Calu3 (cell line): ENCODE measurements at regions not wholly inside any gene's neighbourhood (a gene's known extent, or its start where the extent isn't known, plus 50 kb on each side); places are given as distances from the start of the nearest gene placed in this dataset.

Experiments
- BruUV-seq: library from RNA; stranded (reverse); fragments of 400-500 nt; replicated peaks from 2 replicates; lab custom pipeline; 2021; lab: Mats Ljungman, UMichigan
- CTCF ChIA-PET: fragments of 300-600 bp; sonication (Branson Sonifier 250); formaldehyde crosslinking; loops from one replicate; lab custom pipeline; 2022; ENCODE audit warnings: antibody characterized with exemption; lab: Charles Lee
- DNase-seq: peaks from one replicate; pipeline ENCODE4 v3.0.0; 2022
- H3K27ac Mint-ChIP-seq: one replicate; pipeline ENCODE4 v1.8.0; 2022; ENCODE audit warnings: mixed read lengths; ENCODE audit not compliant: unreplicated experiment
- H3K27me3 Mint-ChIP-seq: one replicate; pipeline ENCODE4 v1.8.0; 2022; ENCODE audit warnings: mixed read lengths; ENCODE audit not compliant: unreplicated experiment
- H3K36me3 Mint-ChIP-seq: one replicate; pipeline ENCODE4 v1.8.0; 2022; ENCODE audit warnings: mild to moderate bottlenecking, moderate library complexity, mixed read lengths; ENCODE audit not compliant: insufficient read depth, unreplicated experiment
- H3K4me1 Mint-ChIP-seq: one replicate; pipeline ENCODE4 v1.8.0; 2022; ENCODE audit warnings: mild to moderate bottlenecking, low read depth, mixed read lengths; ENCODE audit not compliant: unreplicated experiment
- H3K4me3 Mint-ChIP-seq: one replicate; pipeline ENCODE4 v1.8.0; 2022; ENCODE audit warnings: mild to moderate bottlenecking, low read depth, moderate library complexity, mixed read lengths; ENCODE audit not compliant: unreplicated experiment
- H3K9me3 Mint-ChIP-seq: one replicate; pipeline ENCODE4 v1.8.0; 2022; ENCODE audit warnings: low read depth, mixed read lengths; ENCODE audit not compliant: unreplicated experiment
- intact Hi-C: fragments of 100-400 bp; cut with micrococcal nuclease; formaldehyde crosslinking; loops from one replicate; pipeline ENCODE4 v1.10.0; 2022; ENCODE audit not compliant: unreplicated experiment
- TF ChIP-seq, protein P1 (sequence below): fragments of 200-600 bp; IDR thresholded peaks from one replicate; pipeline ENCODE4 v1.8.0; 2022; ENCODE audit warnings: antibody characterized with exemption; ENCODE audit not compliant: unreplicated experiment

DNA sequence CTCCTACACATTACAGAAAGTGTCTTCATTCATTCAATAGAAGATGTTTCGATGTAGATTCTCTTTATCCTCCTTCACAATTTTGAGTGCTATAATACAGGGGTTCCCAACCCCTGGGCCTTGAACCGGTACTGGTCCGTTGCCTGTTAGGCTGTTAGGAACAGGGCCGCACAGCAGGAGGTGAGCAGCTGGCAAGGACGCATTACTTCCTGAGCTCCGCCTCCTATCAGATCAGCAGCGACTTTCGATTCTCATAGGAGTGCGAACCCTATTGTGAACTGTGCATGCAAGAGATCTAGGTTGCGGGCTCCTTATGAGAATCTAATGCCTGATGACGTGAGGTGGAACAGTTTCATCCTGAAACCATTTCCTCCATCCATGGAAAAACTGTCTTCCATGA lies 153.0 kb upstream of the SMC2 start:
- H3K9me3 Mint-ChIP-seq, result peaks cover 4% of the 10 kb centered on the region
- no peaks in the 10 kb centered on the region for H3K36me3 Mint-ChIP-seq
- no peaks in the 10 kb centered on the region for H3K27me3 Mint-ChIP-seq
- no peaks in the 10 kb centered on the region for H3K4me1 Mint-ChIP-seq
- no peak overlapping the region for H3K27ac Mint-ChIP-seq
- intact Hi-C loops, result no loop called here
- no peak overlapping the region for H3K4me3 Mint-ChIP-seq
- BruUV-seq, result no TSS peak
- no peak for DNase-seq
- CTCF ChIA-PET, result no interaction called here
- TF ChIP-seq, protein P1, sequence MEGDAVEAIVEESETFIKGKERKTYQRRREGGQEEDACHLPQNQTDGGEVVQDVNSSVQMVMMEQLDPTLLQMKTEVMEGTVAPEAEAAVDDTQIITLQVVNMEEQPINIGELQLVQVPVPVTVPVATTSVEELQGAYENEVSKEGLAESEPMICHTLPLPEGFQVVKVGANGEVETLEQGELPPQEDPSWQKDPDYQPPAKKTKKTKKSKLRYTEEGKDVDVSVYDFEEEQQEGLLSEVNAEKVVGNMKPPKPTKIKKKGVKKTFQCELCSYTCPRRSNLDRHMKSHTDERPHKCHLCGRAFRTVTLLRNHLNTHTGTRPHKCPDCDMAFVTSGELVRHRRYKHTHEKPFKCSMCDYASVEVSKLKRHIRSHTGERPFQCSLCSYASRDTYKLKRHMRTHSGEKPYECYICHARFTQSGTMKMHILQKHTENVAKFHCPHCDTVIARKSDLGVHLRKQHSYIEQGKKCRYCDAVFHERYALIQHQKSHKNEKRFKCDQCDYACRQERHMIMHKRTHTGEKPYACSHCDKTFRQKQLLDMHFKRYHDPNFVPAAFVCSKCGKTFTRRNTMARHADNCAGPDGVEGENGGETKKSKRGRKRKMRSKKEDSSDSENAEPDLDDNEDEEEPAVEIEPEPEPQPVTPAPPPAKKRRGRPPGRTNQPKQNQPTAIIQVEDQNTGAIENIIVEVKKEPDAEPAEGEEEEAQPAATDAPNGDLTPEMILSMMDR, result no peak

DNA sequence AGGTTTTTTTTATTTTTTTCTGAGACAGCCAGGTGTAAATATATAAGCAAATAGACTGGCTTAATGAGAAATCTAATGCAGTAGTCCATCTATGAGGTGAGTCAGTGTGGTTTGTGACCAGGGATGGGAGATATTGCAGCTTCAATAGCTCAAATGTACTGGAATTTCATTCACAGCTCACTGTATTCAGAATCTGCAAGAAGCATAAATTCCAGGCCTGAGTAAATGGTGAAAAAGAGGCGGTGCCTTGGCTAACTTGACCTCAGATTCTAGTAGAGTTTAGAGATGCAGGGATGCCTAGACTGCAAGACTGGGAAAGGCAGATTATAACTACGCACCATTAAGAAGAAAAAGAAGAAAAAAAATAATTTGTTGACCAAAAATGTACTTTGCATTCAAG lies 151.9 kb upstream of the SMC2 start:
- no peak for DNase-seq
- Mint-ChIP-seq H3K27me3 (no peaks in the 10 kb centered on the region), H3K9me3 (peaks cover 4% of the 10 kb centered on the region), H3K36me3 (no peaks in the 10 kb centered on the region), H3K27ac (no peak overlapping the region), H3K4me3 (no peak overlapping the region), H3K4me1 (no peaks in the 10 kb centered on the region)
- TF ChIP-seq, protein P1, result no peak
- CTCF ChIA-PET, result no interaction called here
- intact Hi-C loops, result no loop called here
- BruUV-seq, result no TSS peak

DNA sequence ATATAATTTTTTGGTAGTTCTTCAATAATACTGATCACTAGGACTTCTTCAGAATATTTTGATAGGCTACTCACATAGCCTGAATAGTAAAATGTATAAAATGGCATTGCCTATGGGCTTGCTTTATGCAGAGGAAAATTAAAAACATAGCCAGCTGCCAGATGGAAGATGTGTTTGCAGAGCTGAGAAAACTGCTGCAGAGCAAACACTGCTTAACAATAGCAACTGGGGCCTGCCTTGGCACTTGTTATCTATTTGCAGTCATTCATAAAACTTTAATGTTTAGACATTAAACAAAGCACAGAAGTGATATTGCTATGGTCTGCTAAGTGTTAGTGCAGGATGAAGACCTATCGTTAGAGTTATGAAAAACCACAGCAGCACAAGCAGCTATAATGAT lies 151.5 kb upstream of the SMC2 start:
- Mint-ChIP-seq H3K4me1 (no peaks in the 10 kb centered on the region), H3K9me3 (peaks cover 4% of the 10 kb centered on the region), H3K27ac (no peak overlapping the region), H3K36me3 (no peaks in the 10 kb centered on the region), H3K4me3 (no peak overlapping the region), H3K27me3 (no peaks in the 10 kb centered on the region)
- no peak for DNase-seq
- BruUV-seq, result no TSS peak
- CTCF ChIA-PET, result no interaction called here
- TF ChIP-seq, protein P1, result no peak
- intact Hi-C loops, result no loop called here

DNA sequence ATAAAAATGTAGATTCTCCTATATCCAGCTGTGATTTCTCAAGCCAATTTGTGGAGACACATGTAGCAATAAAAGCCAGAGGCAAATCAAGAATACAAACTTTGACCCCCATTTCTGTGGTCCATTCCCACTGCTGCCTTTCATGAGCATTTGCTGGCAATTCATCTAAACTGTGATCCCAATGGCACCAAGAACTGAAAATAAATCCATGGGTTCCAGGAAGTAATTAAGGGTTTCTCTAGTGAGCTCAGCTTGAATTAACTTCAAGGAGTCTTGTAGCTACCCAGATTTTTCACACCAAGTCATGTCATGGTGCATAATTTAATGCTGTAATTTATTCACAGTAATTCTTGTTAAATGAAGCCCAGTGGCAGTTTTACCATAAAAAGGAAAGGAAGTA lies 145.0 kb upstream of the SMC2 start:
- H3K27ac Mint-ChIP-seq, result no peak overlapping the region
- TF ChIP-seq, protein P1, result no peak
- BruUV-seq, result no TSS peak
- H3K36me3 Mint-ChIP-seq, result no peaks in the 10 kb centered on the region
- H3K27me3 Mint-ChIP-seq, result peaks cover 17% of the 10 kb centered on the region
- DNase-seq, result no peak
- intact Hi-C loops, result no loop called here
- no peak overlapping the region for H3K4me3 Mint-ChIP-seq
- H3K9me3 Mint-ChIP-seq, result peaks cover 13% of the 10 kb centered on the region
- CTCF ChIA-PET, result no interaction called here
- H3K4me1 Mint-ChIP-seq, result no peaks in the 10 kb centered on the region
